Myocyte (in vitro differentiated cells): ENCODE measurements at regions not wholly inside any gene's neighbourhood (a gene's known extent, or its start where the extent isn't known, plus 50 kb on each side); places are given as distances from the start of the nearest gene placed in this dataset.

Experiments
- DNase-seq: peaks from one replicate; pipeline ENCODE4 v3.0.0-alpha.2; 2012; ENCODE audit warnings: low read depth

- no peak for DNase-seq
Measured at GRCh38 chr9:82208741-82209450, 220.3 kb downstream of the SPATA31D1 start.

GRCh38 chr9:82209797-82210470, 221.4 kb downstream of the SPATA31D1 start:
- DNase-seq: no peak

DNA sequence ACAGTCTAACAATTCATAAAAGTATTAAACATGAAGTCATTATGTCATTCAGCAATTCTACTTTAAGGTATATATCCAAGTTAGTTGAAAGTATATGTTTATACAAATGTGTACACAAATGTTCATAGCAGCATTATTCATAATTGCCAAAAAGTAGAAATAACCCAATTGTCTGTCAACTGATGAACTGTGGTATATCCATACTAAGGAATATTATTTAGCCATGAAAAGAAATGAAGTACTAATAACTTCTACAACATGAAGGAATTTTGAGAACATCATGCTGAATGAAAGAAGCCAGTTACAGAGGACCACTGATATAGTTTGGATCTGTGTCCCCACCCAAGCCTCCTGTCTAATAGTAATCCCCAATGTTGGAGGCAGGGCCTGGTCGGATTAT, 224.3 kb downstream of the SPATA31D1 start:
- DNase-seq: no peak

GRCh38 chr9:82216435-82216834, 227.9 kb downstream of the SPATA31D1 start:
- no peak for DNase-seq

DNA sequence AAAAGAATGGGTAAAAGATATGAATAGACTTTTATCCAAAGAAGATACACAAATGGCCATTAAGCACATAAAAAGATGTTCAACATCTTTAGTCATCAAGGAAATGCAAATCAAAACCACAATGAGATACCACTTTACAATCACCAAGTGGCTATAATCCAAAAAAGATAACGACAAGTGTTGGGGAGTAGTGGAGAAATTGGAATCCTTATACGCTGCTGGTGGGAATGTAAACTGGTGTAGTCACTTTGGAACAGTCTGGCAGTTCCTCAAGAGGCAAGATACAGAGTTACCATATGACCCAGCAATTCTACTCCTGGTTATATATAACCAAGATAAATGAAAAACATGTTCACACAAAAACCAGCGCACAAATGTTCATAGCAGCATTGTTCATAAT, 234.9 kb downstream of the SPATA31D1 start:
- DNase-seq: no peak

DNA sequence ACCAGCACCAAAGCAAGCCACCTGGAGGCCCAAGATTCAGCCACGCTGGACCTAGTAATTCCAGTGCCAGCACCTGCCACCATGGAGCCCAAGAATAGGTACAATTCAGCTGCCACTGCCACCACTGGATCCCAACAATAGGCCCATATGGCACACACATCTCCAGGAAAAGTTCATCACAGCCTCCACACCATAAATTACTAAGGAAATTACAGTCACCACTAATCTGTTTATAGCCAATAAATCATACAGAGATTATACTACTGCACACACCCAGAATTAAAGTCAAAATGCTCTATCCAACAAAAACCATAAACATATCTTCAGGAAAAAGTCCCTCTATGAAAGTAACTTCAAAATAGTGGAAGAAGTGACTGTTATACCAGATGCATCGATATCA, 242.8 kb downstream of the SPATA31D1 start:
- DNase-seq: no peak

GRCh38 chr9:82234160-82234943, 245.8 kb downstream of the SPATA31D1 start:
- DNase-seq: no peak

DNA sequence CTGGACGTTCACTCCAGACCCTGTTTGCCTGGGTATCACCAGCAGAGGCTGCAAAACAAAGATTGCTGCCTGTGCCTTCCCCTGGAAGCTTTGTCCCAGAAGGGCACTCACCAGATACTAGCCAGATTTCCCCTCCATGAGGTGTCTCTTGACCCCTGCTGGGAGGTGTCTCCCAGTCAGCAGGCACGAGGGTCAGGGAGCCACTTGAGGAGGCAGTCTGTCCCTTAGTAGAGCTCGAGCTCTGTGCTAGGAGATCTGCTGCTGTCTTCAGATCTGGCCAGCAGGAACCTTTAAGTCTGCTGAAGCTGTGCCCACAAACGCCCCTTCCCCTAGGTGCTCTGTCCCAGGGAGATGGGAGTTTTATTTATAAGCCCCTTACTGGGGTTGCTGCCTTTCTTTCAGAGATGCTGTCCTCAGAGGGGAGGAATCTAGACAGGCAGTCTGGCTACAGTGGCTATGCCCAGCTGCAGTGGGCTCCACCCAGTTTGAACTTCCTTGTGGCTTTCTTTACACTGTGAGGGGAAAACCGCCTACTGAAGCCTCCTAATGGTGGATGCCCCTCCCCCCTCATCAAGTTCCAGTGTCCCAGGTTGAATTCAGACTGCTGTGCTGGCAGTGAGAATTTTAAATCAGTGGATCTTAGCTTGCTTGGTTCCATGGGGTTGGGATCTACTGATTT, 253.9 kb downstream of the SPATA31D1 start:
- DNase-seq: no peak

DNA sequence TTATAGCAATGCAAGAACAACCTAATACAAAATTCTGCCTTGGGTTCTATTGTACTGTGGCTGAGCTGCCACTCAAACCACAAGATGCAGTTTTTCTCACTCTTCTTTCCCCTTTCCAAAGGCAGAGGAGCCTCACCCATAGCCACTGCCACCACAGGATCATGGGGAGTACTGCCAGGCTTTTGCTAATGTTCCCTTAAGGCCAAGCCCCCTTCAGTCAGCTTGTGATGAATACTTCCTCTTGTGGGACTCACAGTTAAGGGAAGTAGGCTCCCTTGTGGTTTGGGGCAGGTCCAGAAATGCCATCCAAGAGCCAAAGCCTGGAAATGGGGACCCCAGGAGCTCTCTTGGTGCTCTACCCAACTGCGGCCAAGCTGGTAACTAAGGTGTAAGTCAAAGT, 258.7 kb downstream of the SPATA31D1 start:
- no peak for DNase-seq

DNA sequence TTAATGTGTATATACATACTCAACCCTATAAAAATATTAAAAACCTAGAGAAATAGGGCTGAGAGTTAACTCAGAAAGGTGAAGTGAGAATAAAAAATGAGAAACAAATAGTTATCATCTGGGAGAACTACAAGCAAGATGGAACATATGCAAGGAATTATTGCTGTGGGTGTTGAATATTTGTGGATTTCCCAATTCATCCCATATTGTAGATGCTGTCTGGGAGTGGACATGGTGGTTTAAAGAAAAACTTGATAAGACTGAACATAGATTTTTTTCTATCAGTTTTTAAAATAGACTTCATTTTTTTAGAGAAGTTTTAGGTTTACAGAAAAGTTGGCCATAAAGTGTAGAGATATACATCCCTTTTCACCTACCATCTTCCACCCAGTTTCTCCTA, 263.5 kb downstream of the SPATA31D1 start:
- DNase-seq: no peak

- no peak for DNase-seq
Measured at GRCh38 chr9:82254646-82255367, 266.2 kb downstream of the SPATA31D1 start.

- DNase-seq: no peak
Measured at GRCh38 chr9:82255481-82256176, 267.1 kb downstream of the SPATA31D1 start.

DNA sequence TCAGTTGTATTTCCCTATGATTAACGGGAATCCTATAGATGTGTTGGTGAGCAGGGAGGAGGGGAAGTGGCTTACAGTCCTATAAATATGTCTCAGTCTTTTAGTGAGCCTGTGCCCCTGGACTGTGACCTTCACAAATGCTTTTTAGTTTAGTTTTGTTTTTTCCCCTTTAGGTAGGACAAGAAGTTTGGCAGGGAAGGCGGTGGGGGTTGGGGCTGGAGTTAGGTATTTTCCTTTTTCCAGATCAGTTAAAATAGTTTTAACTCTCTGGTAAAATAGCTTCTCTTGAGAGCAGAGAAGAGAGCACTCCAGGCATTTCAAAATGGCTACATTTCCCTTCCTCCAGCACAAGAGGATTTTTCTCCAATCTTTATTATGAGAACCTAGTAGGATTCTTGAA, 272.1 kb downstream of the SPATA31D1 start:
- DNase-seq: no peak

DNA sequence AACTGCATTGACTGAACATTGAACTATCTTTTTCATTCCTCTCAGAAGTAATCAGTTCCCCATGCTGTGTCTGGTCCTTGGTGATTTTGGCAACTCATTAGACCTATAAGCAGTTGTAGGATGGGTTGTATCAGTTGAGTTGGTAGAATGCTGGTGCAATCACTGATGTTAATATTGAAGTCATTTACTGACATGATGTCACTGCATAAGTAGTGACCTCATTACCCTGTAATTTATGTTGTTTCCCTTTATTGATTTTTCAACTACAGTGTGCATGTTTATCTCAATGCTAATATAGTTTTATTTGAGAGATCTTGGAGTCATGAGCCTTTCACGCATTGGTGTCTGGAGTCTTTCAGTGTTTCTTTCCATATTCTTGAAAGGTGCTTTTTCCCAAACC, 275.0 kb downstream of the SPATA31D1 start:
- no peak for DNase-seq

- DNase-seq: no peak
Measured at GRCh38 chr9:82271106-82271561, 282.6 kb downstream of the SPATA31D1 start.

- no peak for DNase-seq
Measured at GRCh38 chr9:82273121-82273520, 284.5 kb downstream of the SPATA31D1 start.

DNA sequence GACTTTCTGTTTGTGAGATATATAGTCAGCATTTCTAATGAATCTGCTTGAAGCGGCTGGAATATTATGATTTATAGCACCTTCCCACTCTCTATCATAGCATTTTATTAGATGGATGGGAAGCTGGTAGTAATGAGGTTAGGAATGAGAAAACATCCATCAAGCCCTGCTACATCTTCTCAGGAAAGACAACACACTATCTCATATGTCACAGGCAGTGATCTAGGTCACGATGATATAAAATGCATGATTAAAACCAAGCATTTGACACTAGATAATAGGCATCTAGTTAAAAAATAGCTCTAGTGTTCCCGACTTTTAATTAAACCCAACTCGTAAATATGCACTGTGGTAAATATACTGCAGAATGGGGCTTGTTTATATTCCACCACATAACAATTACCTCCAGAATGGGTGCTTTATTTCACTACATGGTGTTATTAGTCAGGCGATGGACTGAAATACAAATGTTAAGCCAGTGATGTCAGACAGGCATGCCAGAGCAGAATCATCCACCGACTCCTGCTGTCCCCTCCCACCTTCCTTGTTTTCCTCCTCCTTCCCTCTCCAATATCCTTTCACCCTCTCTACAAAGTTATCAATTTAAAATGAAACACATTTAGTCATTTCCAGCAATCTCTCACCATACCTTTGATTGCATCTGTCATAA, 286.8 kb downstream of the SPATA31D1 start:
- no peak for DNase-seq

DNA sequence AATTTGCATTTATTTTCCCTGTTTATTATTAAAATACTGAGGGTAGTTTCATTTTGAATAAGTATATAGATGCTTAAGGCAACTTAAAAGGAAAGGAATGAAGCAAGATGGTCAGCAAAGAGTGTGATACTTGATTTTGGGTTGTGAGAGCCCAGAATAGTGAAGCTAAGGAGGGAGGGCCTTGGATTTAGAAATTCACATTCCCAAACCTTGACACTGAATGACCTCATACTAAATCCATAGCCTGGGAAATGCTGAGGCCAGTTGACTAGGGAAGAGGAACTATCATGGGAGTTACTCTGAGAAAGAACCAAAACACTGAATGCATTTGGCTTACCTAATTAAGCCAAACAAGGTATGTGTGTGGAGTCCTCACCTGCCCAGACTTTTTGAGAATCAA, 292.5 kb downstream of the SPATA31D1 start:
- no peak for DNase-seq

DNA sequence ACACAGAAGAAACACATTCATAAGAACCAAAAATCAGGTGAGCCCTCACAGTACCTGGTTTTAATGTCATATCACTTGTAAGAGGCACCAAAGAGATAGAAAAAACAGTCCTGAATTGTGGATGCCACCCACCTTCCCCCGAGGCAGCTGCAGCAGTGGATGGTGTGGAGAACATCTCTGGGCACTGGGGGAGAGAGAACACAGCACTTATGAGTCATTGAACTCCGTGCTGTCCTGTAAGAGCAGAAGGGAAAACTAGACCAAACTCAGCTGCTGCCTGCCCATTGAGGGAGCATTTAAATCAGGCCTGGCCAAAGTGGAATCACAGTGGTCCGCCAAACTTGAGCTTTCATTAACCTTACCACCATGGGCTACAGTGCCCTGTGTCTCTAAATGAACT, 296.2 kb downstream of the SPATA31D1 start:
- DNase-seq: peak; percentile 15

- peak; percentile 84 for DNase-seq
Measured at GRCh38 chr9:82295181-82295580, 306.6 kb downstream of the SPATA31D1 start.
